ENCODE measurements at regions not wholly inside any gene's neighbourhood (a gene's known extent, or its start where the extent isn't known, plus 50 kb on each side); places are given as distances from the start of the nearest gene placed in this dataset.

DNA sequence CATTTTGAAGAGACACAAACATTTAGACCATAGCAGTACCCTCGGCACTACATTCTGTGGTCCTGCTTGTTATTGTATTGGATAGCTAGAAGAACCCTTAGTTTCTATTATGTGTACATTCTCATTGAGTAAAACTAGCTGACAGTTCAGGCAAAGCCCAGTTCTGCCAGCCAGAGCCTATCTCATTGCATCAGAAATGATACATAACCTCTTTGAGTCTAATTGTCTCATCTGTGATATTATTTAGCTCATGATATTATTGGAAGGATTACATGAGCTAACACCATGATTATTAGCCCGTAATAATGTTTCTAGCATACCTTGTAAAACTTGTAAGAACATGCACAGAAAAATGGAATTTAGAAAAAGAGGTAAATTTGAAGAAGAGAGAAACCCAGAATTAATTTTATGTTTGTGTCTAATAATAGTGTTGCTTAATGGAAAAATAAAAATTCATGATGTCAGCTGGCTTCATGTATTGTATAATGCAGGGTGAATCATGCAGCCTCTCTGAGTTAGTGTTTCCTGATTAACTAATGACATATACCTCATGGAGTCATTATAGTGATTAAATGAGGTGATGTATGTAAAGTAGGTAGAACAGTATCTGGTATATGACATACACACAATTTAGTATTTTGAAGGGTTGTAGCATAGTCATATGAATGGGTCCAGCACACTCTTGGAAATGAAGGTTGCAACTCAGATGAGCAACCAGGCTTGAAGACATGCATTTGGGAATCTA lies 339.4 kb upstream of the GRM7 start:
- TF ChIP-seq, protein P1, sequence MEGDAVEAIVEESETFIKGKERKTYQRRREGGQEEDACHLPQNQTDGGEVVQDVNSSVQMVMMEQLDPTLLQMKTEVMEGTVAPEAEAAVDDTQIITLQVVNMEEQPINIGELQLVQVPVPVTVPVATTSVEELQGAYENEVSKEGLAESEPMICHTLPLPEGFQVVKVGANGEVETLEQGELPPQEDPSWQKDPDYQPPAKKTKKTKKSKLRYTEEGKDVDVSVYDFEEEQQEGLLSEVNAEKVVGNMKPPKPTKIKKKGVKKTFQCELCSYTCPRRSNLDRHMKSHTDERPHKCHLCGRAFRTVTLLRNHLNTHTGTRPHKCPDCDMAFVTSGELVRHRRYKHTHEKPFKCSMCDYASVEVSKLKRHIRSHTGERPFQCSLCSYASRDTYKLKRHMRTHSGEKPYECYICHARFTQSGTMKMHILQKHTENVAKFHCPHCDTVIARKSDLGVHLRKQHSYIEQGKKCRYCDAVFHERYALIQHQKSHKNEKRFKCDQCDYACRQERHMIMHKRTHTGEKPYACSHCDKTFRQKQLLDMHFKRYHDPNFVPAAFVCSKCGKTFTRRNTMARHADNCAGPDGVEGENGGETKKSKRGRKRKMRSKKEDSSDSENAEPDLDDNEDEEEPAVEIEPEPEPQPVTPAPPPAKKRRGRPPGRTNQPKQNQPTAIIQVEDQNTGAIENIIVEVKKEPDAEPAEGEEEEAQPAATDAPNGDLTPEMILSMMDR (conservative IDR thresholded peaks at IDR 0.05; ENCODE audit: low read length): no peak
- no peak for TF ChIP-seq EZH2phosphoT487 (IDR thresholded peaks at IDR 0.05; ENCODE audit: borderline replicate concordance, low read depth, low read length)

Measured in OCI-LY7 (cell line).